ENCODE measurements at regions not wholly inside any gene's neighbourhood (a gene's known extent, or its start where the extent isn't known, plus 50 kb on each side); places are given as distances from the start of the nearest gene placed in this dataset.

DNA sequence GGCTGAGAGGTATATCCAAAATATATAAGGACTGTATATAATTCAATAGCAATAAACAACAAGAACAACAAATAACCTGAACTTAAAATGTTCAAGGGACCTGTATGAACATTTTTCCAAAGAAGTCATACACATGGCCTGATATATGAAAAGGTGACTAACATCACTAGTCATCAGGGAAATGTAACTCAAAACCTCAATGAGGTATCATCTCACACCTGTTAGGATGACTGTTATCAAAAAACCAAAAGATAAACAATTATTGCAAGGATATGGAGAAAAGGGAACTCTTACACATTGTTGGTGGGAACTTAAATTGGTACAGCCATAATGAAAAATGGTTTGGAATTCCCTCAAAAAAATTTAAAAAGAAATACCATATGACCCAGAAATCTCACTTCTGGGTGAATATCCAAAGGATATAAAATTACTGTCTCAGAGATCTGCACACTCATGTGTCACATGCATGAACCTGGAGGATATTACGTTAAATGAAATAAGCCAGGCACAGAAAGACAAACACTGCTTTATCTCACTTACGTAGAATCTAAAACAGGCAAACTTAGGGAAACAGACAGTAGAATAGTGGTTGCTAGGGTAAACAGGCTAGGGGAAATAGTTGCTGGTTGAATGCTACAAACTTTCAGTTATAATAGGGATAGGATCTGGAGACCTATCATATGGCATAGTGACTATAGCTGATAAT lies 334.5 kb upstream of the MMADHC start:
- Histone ChIP-seq H4K20me1 (ENCODE audit: insufficient read depth, low read length) (no peaks in the 10 kb centered on the region), H3K9me3 (ENCODE audit: insufficient read depth, low read length) (no peaks in the 10 kb centered on the region), H3K27me3 (ENCODE audit: low read depth, low read length) (no peaks in the 10 kb centered on the region), H3K36me3 (replicated peaks; ENCODE audit: low read depth, low read length) (no peaks in the 10 kb centered on the region), H3K9ac (ENCODE audit: low read length) (no peak overlapping the region), H3K79me2 (ENCODE audit: low read length) (no peaks in the 10 kb centered on the region), H3K4me3 (ENCODE audit: low read length) (no peak overlapping the region), H3K27ac (ENCODE audit: low read length) (no peak overlapping the region), H2AFZ (ENCODE audit: low read depth, low read length) (no peak overlapping the region), H3K4me1 (ENCODE audit: low read length) (no peaks in the 10 kb centered on the region), H3K4me2 (ENCODE audit: low read length) (no peak overlapping the region)
- TF ChIP-seq, protein P1, sequence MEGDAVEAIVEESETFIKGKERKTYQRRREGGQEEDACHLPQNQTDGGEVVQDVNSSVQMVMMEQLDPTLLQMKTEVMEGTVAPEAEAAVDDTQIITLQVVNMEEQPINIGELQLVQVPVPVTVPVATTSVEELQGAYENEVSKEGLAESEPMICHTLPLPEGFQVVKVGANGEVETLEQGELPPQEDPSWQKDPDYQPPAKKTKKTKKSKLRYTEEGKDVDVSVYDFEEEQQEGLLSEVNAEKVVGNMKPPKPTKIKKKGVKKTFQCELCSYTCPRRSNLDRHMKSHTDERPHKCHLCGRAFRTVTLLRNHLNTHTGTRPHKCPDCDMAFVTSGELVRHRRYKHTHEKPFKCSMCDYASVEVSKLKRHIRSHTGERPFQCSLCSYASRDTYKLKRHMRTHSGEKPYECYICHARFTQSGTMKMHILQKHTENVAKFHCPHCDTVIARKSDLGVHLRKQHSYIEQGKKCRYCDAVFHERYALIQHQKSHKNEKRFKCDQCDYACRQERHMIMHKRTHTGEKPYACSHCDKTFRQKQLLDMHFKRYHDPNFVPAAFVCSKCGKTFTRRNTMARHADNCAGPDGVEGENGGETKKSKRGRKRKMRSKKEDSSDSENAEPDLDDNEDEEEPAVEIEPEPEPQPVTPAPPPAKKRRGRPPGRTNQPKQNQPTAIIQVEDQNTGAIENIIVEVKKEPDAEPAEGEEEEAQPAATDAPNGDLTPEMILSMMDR (IDR thresholded peaks at IDR 0.05; ENCODE audit: low read depth, low read length) = no peak
- TF ChIP-seq EZH2phosphoT487 (IDR thresholded peaks at IDR 0.05; ENCODE audit: low read depth) = no peak

DNA sequence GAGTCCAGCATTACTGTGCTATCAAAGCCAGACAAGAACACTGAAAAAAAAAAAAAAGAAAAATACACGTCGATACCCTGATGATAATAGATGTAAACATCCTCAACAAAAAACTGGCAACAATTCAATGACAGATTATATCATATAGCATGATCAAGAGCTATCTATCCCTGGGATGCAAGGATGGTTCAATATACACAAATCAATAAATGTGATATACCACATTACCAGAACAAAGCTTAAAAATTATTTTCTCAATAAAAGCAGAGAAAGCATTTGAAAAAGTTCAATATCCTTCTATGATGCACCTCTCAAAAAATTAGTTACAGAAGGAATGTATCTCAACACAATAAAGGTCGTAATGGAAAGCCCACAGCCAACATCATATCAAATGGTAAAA lies 332.8 kb upstream of the MMADHC start:
- Histone ChIP-seq H3K9ac (ENCODE audit: low read length) (no peak overlapping the region), H3K4me2 (ENCODE audit: low read length) (no peak overlapping the region), H3K9me3 (ENCODE audit: insufficient read depth, low read length) (no peaks in the 10 kb centered on the region), H3K27ac (ENCODE audit: low read length) (no peak overlapping the region), H3K36me3 (replicated peaks; ENCODE audit: low read depth, low read length) (no peaks in the 10 kb centered on the region), H3K4me3 (ENCODE audit: low read length) (no peak overlapping the region), H3K79me2 (ENCODE audit: low read length) (no peaks in the 10 kb centered on the region), H2AFZ (ENCODE audit: low read depth, low read length) (no peak overlapping the region), H4K20me1 (ENCODE audit: insufficient read depth, low read length) (no peaks in the 10 kb centered on the region), H3K4me1 (ENCODE audit: low read length) (no peaks in the 10 kb centered on the region), H3K27me3 (ENCODE audit: low read depth, low read length) (no peaks in the 10 kb centered on the region)
- TF ChIP-seq, protein P1 (IDR thresholded peaks at IDR 0.05; ENCODE audit: low read depth, low read length) = no peak
- no peak for TF ChIP-seq EZH2phosphoT487 (IDR thresholded peaks at IDR 0.05; ENCODE audit: low read depth)

DNA sequence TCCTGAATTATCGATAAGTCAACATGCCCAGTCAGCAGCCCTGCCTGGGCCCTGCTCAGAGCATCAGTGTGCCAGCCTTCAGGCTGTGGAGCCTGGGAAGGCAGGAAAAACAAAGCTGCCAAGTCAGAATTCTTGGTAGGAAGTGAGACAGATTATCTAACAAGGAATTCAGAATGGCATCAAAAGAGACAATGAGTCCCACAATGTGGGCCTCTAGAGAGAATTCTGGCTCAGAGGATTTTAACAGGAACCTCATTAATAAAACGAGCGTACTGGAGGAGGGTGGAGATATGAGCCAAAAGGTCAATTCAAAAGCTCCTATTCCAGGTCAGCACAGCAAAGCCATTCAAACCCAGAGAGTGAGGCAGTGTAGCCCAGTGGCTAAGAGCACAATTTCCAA lies 327.6 kb upstream of the MMADHC start:
- Histone ChIP-seq H3K4me1 (ENCODE audit: low read length) (no peaks in the 10 kb centered on the region), H3K4me2 (ENCODE audit: low read length) (no peak overlapping the region), H3K79me2 (ENCODE audit: low read length) (no peaks in the 10 kb centered on the region), H3K4me3 (ENCODE audit: low read length) (no peak overlapping the region), H3K9ac (ENCODE audit: low read length) (no peak overlapping the region), H3K27ac (ENCODE audit: low read length) (no peak overlapping the region), H4K20me1 (ENCODE audit: insufficient read depth, low read length) (no peaks in the 10 kb centered on the region), H3K9me3 (ENCODE audit: insufficient read depth, low read length) (no peaks in the 10 kb centered on the region), H2AFZ (ENCODE audit: low read depth, low read length) (no peak overlapping the region), H3K27me3 (ENCODE audit: low read depth, low read length) (no peaks in the 10 kb centered on the region), H3K36me3 (replicated peaks; ENCODE audit: low read depth, low read length) (no peaks in the 10 kb centered on the region)
- TF ChIP-seq, protein P1 (IDR thresholded peaks at IDR 0.05; ENCODE audit: low read depth, low read length) = no peak
- TF ChIP-seq EZH2phosphoT487 (IDR thresholded peaks at IDR 0.05; ENCODE audit: low read depth) = no peak

DNA sequence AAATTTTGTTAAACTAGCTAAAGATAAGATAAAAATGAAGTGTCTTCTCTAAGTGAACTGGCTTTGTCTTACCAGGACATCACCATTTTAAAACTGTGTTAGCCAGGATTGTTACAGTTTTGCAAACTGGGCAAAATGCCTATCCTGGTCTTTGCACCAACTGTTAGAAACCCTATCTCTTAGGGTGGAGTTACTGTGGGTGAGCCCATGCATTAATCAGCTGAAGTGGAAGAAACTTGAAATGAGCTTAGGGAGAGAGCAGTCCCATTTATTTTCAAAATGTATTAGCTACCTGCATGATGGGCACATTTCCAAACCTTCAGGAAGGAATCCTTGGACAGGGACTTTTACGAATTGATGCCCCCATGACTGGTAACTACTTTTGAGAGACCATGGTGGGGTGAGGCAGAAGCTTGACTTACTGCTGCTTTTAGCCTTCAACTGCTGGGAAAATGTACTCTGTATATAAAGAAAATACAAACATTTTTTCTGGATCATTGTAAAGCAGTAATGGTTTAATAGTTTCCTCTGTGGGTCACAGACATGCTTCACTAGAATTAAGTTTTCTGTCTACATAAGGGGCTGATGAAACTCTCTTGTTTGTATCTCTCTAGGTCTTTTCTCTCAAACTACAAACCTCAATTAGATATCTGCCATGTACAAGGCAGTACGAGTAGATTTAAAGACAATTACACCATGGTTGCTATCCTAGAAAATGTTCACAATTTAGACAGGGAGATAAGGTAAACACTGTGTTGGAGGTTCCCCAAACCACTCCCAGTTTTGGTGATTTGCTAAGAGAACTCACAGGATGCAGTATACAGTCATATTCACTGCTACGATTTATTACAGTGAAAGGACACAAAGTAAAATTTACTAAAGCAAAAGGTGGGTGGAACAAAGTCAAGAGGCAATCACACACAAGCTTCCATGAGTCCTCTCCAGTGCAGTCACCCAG lies 321.4 kb upstream of the MMADHC start:
- H3K27ac ChIP-seq (ENCODE audit: low read length) = no peak overlapping the region
- no peak overlapping the region for H2AFZ ChIP-seq (ENCODE audit: low read depth, low read length)
- H3K36me3 ChIP-seq (replicated peaks; ENCODE audit: low read depth, low read length) = no peaks in the 10 kb centered on the region
- no peaks in the 10 kb centered on the region for H4K20me1 ChIP-seq (ENCODE audit: insufficient read depth, low read length)
- H3K4me2 ChIP-seq (ENCODE audit: low read length) = no peak overlapping the region
- no peak overlapping the region for H3K9ac ChIP-seq (ENCODE audit: low read length)
- H3K27me3 ChIP-seq (ENCODE audit: low read depth, low read length) = no peaks in the 10 kb centered on the region
- no peaks in the 10 kb centered on the region for H3K4me1 ChIP-seq (ENCODE audit: low read length)
- TF ChIP-seq, protein P1 (IDR thresholded peaks at IDR 0.05; ENCODE audit: low read depth, low read length) = no peak
- no peak for TF ChIP-seq EZH2phosphoT487 (IDR thresholded peaks at IDR 0.05; ENCODE audit: low read depth)
- H3K9me3 ChIP-seq (ENCODE audit: insufficient read depth, low read length) = no peaks in the 10 kb centered on the region
- H3K4me3 ChIP-seq (ENCODE audit: low read length) = no peak overlapping the region
- H3K79me2 ChIP-seq (ENCODE audit: low read length) = no peaks in the 10 kb centered on the region
